ENCODE measurements at regions not wholly inside any gene's neighbourhood (a gene's known extent, or its start where the extent isn't known, plus 50 kb on each side); places are given as distances from the start of the nearest gene placed in this dataset.

GRCh38 chr4:11609751-11610150 lies 181.1 kb upstream of the HS3ST1 start:
- no peak for TF ChIP-seq JUN (IDR thresholded peaks at IDR 0.05; ENCODE audit: low read depth, low read length)
- no peak for TF ChIP-seq CTCF (IDR thresholded peaks at IDR 0.05; ENCODE audit: control extremely low read depth in 1 of 3, insufficient read depth in 1 of 3, low read depth in 1 of 3, low read length in 3 of 3)
- no peak for TF ChIP-seq POLR2AphosphoS5 (IDR thresholded peaks at IDR 0.05; ENCODE audit: low read depth, low read length)
- no peak for TF ChIP-seq CHD7 (IDR thresholded peaks at IDR 0.05; ENCODE audit: insufficient replicate concordance, low read length)
- no peak for TF ChIP-seq MAX (IDR thresholded peaks at IDR 0.05)
- TF ChIP-seq YY1 (IDR thresholded peaks at IDR 0.05; ENCODE audit: low read depth, low read length), result no peak
- TF ChIP-seq POLR2A (IDR thresholded peaks at IDR 0.05; ENCODE audit: control extremely low read depth in 1 of 2, low read depth in 2 of 2, low read length in 2 of 2), result no peak
- TF ChIP-seq CHD2 (IDR thresholded peaks at IDR 0.05; ENCODE audit: low read length), result no peak
- no peak for TF ChIP-seq BRCA1 (IDR thresholded peaks at IDR 0.05; ENCODE audit: low read depth, low read length)
- TF ChIP-seq EZH2 (IDR thresholded peaks at IDR 0.05; ENCODE audit: low read depth, low read length, severe bottlenecking), result no peak
